ENCODE measurements at regions not wholly inside any gene's neighbourhood (a gene's known extent, or its start where the extent isn't known, plus 50 kb on each side); places are given as distances from the start of the nearest gene placed in this dataset.

- Histone ChIP-seq H3K4me1 (no peaks in the 10 kb centered on the region), H3K4me3 (no peak overlapping the region), H3K27ac (no peak overlapping the region), H3K27me3 (no peaks in the 10 kb centered on the region), H3K36me3 (no peaks in the 10 kb centered on the region), H3K9me3 (peaks cover 0 to 4% (median 0%) of the 10 kb centered on the region in 4 donors)
- DNase-seq: no peak
- intact Hi-C loops (cut with DNase I; ENCODE audit: low total_unique reads): no loop called here
- TF ChIP-seq EP300 (IDR thresholded peaks at IDR 0.05) (no peak), CTCF (IDR thresholded peaks at IDR 0.05) (no peak), POLR2AphosphoS5 (IDR thresholded peaks at IDR 0.05) (no peak), POLR2A (IDR thresholded peaks at IDR 0.05) (no peak)
- WGBS, 5 donors: 58 to 69% (median 65%) methylated on average over 4 of the region's 4 CpGs
These were observed 2528.4 kb downstream of the ARAP2 start for GRCh38 chr4:33715841-33716395.

GRCh38 chr4:33722254-33722653, 2522.1 kb downstream of the ARAP2 start:
- Histone ChIP-seq H3K4me3 (no peak overlapping the region), H3K4me1 (no peaks in the 10 kb centered on the region), H3K36me3 (no peaks in the 10 kb centered on the region), H3K27ac (no peak overlapping the region), H3K27me3 (no peaks in the 10 kb centered on the region), H3K9me3 (no peaks in the 10 kb centered on the region)
- TF ChIP-seq CTCF (IDR thresholded peaks at IDR 0.05) (no peak), POLR2AphosphoS5 (IDR thresholded peaks at IDR 0.05) (no peak), POLR2A (IDR thresholded peaks at IDR 0.05) (no peak), EP300 (IDR thresholded peaks at IDR 0.05) (no peak)
- 78 to 91% (median 80%) methylated on average over 2 of the region's 2 CpGs for WGBS, 5 donors
- intact Hi-C loops (cut with DNase I; ENCODE audit: low total_unique reads): no loop called here
- no peak for DNase-seq

GRCh38 chr4:33722800-33723516, 2521.4 kb downstream of the ARAP2 start:
- no peak for TF ChIP-seq POLR2A (IDR thresholded peaks at IDR 0.05)
- no peak for TF ChIP-seq POLR2AphosphoS5 (IDR thresholded peaks at IDR 0.05)
- TF ChIP-seq CTCF (IDR thresholded peaks at IDR 0.05): no peak
- no peak for TF ChIP-seq EP300 (IDR thresholded peaks at IDR 0.05)
- no peaks in the 10 kb centered on the region for H3K4me1 ChIP-seq
- no peaks in the 10 kb centered on the region for H3K27me3 ChIP-seq
- DNase-seq: peak in 1 of 2 donors; percentile 41
- no peak overlapping the region for H3K4me3 ChIP-seq
- WGBS, 5 donors: 70 to 76% (median 73%) methylated on average over 7 of the region's 7 CpGs
- H3K27ac ChIP-seq: no peak overlapping the region
- H3K9me3 ChIP-seq: no peaks in the 10 kb centered on the region
- H3K36me3 ChIP-seq: no peaks in the 10 kb centered on the region
- intact Hi-C loops (cut with DNase I; ENCODE audit: low total_unique reads): no loop called here

DNA sequence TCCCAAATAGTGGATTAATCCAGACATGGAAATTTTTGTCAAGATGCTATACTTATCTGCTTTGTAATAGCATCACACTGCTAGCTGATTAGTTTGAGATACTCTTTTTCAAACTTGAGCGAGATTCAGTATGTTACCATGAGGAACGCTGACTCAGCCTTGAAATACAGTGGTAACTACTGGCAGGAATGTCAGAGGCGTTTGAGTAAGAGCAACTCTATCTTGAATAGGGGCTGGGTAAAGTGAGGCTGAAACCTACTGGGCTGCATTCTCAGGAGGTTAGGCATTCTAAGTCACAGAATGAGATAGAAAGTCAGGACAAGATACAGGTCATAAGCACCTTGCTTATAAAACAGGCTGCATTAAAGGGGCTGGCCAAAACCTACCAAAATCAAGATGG, 2519.6 kb downstream of the ARAP2 start:
- Histone ChIP-seq H3K36me3 (no peaks in the 10 kb centered on the region), H3K27ac (no peak overlapping the region), H3K9me3 (no peaks in the 10 kb centered on the region), H3K4me3 (no peak overlapping the region), H3K27me3 (no peaks in the 10 kb centered on the region), H3K4me1 (no peaks in the 10 kb centered on the region)
- intact Hi-C loops (cut with DNase I; ENCODE audit: low total_unique reads): no loop called here
- no peak for DNase-seq
- no peak for TF ChIP-seq CTCF (IDR thresholded peaks at IDR 0.05)
- TF ChIP-seq POLR2AphosphoS5 (IDR thresholded peaks at IDR 0.05): no peak
- no peak for TF ChIP-seq POLR2A (IDR thresholded peaks at IDR 0.05)
- TF ChIP-seq EP300 (IDR thresholded peaks at IDR 0.05): no peak
- 70 to 85% (median 82%) methylated on average over 3 of the region's 3 CpGs for WGBS, 5 donors

All from stomach (tissue), 8 donors.